GM19025 (cell line): ENCODE measurements at regions not wholly inside any gene's neighbourhood (a gene's known extent, or its start where the extent isn't known, plus 50 kb on each side); places are given as distances from the start of the nearest gene placed in this dataset.

Source experiments
- ATAC-seq: cut with Tn5 transposase; IDR thresholded peaks from one replicate; pipeline ENCODE4 v1.9.1; 2021; ENCODE audit warnings: mild to moderate bottlenecking, low read depth, moderate library complexity; ENCODE audit not compliant: unreplicated experiment

DNA sequence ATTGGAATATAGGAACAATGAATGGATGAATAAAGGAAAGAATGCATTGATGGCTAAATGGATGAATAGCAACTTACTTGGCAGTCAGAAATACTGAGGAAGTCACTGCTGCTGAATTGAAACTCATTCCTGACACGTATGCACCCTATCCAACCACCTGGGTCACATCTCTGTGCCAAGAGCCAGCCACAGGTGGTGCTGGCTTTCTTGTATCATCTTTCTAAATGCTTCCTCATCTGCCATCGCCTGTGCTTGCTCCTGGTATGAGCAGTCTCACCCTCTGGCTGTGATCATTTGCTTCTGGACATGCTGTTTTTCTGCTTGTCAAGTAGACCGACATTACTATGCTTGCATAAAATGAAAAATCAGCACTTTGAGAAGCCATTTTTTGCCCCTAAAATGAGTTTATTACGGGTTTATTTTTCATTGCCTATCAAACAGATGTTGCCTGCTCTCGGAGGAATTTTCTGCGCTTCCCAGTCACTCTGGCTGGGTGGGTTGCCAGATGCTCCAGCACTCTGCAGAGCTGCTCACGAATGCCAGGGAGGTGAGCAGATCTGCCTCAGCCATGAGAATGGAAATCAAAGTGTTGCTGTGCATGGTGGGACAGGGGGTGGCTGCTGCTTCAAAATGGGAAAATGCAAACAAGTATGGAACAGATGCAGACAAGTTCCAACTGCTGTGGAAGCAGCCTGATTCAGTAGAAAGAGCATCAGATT, 1349.6 kb upstream of the CDH8 start:
- no peak for ATAC-seq

- ATAC-seq = no peak
Measured at GRCh38 chr16:63373744-63374143, 1337.5 kb upstream of the CDH8 start.

- no peak for ATAC-seq
Measured at GRCh38 chr16:63372815-63373214, 1336.6 kb upstream of the CDH8 start.

GRCh38 chr16:63372283-63372682, 1336.0 kb upstream of the CDH8 start:
- no peak for ATAC-seq

- no peak for ATAC-seq
Measured at GRCh38 chr16:63365649-63366304, 1329.5 kb upstream of the CDH8 start.

DNA sequence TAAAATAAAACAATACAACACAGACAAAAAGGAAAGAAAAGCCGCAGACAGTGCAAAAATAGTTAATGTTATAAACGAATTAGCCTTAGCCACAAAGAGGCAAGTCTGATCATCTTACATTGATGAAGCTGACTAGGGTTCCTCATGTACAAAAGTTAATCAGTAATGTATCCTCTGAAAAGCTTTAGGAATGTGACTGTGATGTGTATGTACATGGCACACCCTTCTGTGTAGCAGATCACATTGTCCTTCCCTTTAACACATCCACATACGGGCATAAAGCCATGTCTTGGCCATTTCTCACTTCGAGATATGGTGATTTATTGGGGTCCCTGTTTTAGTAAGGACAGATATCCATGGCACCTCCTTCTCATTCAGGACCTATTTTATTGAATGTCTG, 1327.5 kb upstream of the CDH8 start:
- ATAC-seq = no peak

DNA sequence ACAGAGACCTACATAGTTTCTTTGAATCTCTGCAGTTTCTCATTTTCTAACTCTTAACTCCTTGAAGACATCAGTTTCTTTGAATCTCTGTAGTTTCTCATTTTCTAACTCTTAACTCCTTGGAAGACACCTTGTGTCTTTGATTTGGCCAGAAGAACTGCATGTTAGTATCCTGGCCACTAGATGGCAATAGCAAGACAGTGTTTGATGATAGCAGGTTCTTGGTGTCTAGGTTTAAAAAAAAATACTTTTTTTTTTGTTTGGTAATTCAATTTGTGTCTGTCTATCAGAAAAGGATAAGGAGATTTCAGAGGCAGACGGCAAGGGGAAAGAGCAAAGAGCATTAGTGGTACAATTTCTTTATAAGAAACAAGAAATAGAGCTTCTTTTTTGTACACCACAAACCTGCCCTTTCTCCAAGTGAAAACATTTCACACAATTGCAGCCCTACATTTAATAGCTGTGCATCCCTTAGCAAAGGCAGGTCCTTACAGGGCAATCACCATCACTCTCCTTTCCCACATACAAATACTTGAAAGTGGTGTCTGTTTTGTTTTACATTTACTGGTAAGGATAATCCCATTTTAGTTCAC, 1324.9 kb upstream of the CDH8 start:
- ATAC-seq = no peak

DNA sequence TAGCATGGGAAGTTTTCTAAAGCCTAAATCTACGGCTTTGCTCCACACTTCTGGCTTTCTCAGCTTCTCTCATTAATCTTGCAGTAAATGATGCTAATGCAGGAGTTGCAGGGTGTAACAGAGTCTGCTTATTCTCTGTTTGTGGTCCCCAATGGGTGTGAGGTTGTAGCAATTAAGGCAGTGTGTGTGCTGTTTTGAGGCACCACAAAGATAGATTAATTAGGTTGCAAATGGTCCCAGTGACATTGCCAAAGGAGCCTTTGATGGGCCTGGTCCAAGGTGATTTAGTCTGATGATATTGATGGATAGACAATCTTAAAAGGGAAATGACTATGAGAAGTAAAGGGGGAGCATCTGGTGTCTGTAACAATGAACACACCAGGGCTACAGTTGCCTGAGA, 1313.7 kb upstream of the CDH8 start:
- ATAC-seq = no peak

DNA sequence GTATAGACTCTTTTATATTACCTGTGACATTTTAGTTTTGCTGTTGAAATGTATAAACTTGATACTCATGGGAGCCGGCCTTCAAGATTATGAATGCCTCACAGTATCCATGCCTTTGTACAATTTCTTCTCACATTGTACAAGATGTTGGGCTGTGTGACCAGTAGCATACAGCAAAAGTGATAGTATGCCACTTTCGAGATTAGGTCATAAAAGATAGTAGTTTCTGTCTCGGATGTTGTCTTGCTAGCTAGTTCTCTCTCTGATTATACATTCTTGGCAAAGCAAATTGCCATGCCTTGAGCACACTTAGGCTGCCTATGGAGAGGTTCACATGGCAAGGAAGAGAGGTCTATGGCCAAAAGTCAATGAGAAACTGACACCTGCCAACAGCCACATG, 1309.8 kb upstream of the CDH8 start:
- no peak for ATAC-seq

GRCh38 chr16:63337264-63337663, 1301.0 kb upstream of the CDH8 start:
- no peak for ATAC-seq

GRCh38 chr16:63331111-63331510, 1294.9 kb upstream of the CDH8 start:
- no peak for ATAC-seq

DNA sequence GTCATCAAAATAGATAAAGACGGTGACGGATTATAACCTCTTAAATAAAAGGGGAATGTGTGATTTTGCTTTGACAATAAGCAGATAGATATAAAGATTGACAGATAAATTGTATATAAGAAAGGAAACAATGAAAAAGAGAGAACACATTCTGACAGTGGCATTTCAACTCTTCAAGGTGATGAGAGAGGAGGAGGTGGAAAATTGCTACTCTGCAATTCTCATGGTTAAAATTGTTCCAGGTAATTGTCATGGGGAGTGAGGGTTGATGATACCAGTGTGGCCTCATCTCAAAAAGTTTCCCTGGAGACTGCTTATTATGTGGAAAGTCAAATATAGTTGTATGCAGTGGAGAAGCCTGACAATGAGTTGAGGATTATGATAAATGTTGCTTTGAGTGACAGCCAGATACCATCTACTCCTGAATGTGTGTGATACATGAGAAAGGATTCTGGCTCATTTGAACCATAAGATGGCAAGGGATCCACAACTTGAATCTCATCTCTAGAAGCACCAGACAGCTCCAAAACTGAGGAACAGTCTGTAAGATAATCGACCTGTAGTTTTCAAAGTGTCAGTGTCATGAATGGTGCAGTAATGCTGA, 1290.6 kb upstream of the CDH8 start:
- ATAC-seq = no peak

DNA sequence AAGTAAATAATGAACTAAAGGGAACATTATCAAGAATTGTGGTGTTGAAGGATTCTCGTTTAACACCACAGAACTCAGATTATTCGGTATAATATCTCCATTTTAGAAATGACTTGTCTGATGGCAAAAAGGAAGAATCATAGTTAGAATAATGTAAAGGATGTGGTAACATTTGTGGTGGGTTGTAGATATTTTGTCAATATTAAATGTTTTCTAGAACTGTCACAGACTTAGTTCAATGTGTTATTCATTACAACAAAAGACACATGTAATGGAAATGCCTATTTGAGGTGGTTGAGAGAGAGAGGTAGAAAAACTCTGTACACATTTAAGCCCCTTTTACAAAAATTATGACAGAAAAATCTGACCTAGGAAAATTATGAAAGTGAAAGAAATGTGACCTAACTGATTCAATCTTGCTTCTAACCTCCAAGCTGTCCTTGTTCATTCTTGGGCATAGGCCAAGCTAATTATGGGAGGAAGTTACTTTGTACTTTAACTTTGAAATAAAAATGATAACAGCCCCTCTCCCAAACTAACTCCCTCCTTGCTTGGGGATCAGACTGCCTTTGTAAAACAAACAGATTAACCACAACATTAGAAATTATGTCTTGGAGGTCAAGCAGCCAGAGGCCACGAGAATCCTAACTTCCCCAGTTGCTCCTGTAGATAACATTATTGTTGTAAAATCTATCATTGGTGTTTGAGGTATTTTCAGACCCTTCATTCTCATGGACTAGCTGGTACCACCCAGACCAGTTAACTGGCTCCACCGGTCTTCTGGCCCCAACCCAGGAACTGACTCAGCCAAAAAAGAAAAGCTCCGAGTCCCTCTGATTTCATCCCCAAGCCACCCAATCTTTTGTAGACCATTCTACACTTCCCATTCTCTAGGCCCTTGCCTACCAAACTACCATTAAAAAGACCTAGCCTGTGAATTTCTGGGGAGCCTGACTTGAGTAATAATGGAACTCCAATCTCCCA, 1287.8 kb upstream of the CDH8 start:
- no peak for ATAC-seq

DNA sequence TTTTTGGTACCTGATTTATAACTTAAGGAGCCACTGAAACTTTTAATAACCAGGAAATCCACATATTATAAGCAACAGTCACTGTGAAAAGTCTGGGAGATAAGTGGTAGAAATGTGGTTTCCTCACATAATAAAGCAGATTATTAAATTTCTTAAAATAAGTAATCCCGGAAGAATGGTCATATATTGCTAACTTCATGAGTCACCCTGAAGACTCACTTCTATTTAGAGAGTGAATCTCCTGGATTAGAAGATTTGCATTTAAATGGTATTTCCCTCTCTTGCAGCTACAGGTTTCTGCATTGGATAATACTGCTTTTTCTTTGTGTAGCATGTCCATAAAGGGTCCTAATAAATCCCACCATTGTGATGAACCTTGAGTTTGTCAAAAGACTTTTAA, 1286.8 kb upstream of the CDH8 start:
- ATAC-seq = no peak

DNA sequence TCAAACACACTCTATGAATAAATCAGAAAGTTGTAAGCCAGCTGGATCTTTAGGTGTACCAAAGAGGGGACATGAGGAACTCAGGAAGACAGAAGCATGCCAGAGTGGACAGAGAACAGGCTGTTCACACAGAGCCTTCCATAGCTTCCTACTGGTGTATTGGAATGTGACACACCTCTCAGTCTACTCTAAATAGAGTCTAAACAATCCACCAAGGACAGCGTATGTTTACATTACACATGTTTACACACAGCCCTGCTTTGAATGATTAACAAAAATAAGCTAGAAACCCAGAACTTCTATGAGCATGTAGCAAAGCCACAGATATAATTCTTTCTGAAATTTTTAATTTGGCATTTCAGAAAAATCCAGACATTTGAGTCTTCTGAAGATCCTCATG, 1279.0 kb upstream of the CDH8 start:
- no peak for ATAC-seq

- ATAC-seq = no peak
Measured at GRCh38 chr16:63312346-63312745, 1276.1 kb upstream of the CDH8 start.

DNA sequence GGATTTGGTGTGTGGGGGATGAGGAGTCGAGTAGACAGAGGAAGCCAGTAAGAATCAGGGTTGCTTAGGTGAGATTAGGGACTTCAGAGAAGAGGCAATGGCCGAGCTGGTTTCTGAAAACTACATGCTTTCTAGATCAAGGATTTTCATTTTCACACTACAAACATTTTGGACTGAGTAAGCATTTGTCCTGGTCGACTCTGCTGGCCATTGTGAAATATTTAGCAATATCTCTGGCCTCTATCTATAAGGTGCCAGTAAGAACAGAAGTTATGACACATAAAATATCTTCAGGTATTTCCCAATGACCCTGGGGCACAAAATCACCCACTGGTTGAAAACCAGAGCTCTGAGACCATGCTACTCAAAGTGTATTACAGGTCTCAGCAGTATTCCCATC, 1275.1 kb upstream of the CDH8 start:
- no peak for ATAC-seq

GRCh38 chr16:63302811-63303210, 1266.6 kb upstream of the CDH8 start:
- ATAC-seq = no peak

DNA sequence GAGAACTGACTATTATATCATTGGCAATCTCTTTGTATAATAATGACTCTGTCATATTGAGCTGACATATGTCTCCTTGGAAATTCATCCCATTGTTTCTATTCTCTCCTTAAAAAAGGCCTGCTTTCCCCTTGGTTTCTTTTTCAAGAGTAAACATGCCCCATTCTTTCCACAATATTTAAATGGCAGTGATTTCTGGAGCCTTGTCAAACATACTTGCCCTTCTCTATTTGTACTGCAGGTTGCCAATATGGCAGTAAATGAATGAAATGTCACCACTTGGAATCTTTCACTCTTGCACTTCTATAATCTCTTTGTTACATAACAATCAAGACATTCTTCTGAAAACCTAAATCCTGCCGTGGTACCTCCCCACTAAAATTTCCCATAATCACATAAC, 1265.1 kb upstream of the CDH8 start:
- ATAC-seq = no peak

GRCh38 chr16:63298993-63299392, 1262.8 kb upstream of the CDH8 start:
- no peak for ATAC-seq
